Uterus (tissue), 3 donors: ENCODE measurements at regions not wholly inside any gene's neighbourhood (a gene's known extent, or its start where the extent isn't known, plus 50 kb on each side); places are given as distances from the start of the nearest gene placed in this dataset.
"Not testable (repeated sequence)": the region's sequence is repeated elsewhere in the genome, so short reads cannot be mapped to it uniquely, and the experiment has no call there.

Source experiments
- DNase-seq, 2 donors: peaks; one replicate each; pipeline ENCODE4 v3.0.0-alpha.2; 2019 to 2020
- H3K27ac ChIP-seq, 2 donors: fragments of 200-600 bp; sonication (generic); 1 replicate in 1 of 2; 2 replicates in 1 of 2; pipeline ENCODE4 v1.5.1; 2016 to 2018
- H3K27me3 ChIP-seq, 2 donors: fragments of 200-600 bp; sonication (generic); one replicate each; pipeline ENCODE4 v1.5.1; 2018 to 2019; ENCODE audit warnings: control low read depth in 1 of 2
- H3K36me3 ChIP-seq, 2 donors: fragments of 200-600 bp; sonication (generic); one replicate each; pipeline ENCODE4 v1.5.1; 2019; ENCODE audit warnings: control low read depth in 1 of 2
- H3K4me1 ChIP-seq, 2 donors: fragments of 200-600 bp; sonication (generic); one replicate each; pipeline ENCODE4 v1.5.1; 2018 to 2019; ENCODE audit warnings: control low read depth in 1 of 2
- H3K4me3 ChIP-seq, 2 donors: fragments of 200-600 bp; sonication (generic); 1 replicate in 1 of 2; 2 replicates in 1 of 2; pipeline ENCODE4 v1.5.1; 2018 to 2019; ENCODE audit warnings: mild to moderate bottlenecking in 1 of 2
- H3K9me3 ChIP-seq, 2 donors: fragments of 200-600 bp; sonication (generic); one replicate each; pipeline ENCODE4 v1.5.1; 2019; ENCODE audit warnings: control low read depth in 1 of 2
- POLR2A ChIP-seq, 2 donors: fragments of 450-650 bp; IDR thresholded peaks; one replicate each; pipeline ENCODE4 v1.6.1; 2016; ENCODE audit warnings: antibody characterized with exemption in 2 of 2, mild to moderate bottlenecking in 1 of 2, moderate library complexity in 1 of 2
- intact Hi-C: fragments of 100-400 bp; cut with DNase I; formaldehyde crosslinking; loops from one replicate; pipeline ENCODE4 v1.15.1; 2023; ENCODE audit warnings: low total_unique reads
- TF ChIP-seq, protein P1 (sequence below), 4 experiments: fragments of 200-600 bp in 2 of 4; fragments of 450-650 bp in 2 of 4; sonication (generic) in 2 of 4; IDR thresholded peaks; one replicate each; pipeline ENCODE4 v1.5.1; 2016 to 2019; ENCODE audit warnings: antibody characterized with exemption in 4 of 4, mild to moderate bottlenecking in 2 of 4, moderate library complexity in 1 of 4
- donor health status: DM: yes; HTN: yes; CAD: no.

DNA sequence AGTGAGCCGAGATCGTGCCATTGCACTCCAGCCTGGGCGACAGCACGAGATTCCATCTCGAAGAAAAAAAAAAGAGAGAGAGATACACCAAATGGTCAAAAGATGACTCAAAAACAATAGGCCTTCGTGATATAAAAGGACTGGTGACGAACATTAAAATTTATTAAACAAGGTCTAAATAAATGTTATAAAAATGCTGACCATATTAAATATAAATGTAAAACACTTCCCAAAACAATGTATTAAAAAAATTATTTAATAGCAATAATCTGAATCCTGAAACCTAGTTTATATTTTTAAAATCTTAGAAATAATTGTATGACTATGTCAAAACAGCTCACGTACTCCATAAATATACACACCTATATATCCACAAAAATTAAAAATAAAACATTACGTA lies 247.6 kb downstream of the SETD4 start:
- no peak overlapping the region for H3K27ac ChIP-seq
- H3K27me3 ChIP-seq: no peaks in the 10 kb centered on the region
- no peaks in the 10 kb centered on the region for H3K9me3 ChIP-seq
- TF ChIP-seq, protein P1, sequence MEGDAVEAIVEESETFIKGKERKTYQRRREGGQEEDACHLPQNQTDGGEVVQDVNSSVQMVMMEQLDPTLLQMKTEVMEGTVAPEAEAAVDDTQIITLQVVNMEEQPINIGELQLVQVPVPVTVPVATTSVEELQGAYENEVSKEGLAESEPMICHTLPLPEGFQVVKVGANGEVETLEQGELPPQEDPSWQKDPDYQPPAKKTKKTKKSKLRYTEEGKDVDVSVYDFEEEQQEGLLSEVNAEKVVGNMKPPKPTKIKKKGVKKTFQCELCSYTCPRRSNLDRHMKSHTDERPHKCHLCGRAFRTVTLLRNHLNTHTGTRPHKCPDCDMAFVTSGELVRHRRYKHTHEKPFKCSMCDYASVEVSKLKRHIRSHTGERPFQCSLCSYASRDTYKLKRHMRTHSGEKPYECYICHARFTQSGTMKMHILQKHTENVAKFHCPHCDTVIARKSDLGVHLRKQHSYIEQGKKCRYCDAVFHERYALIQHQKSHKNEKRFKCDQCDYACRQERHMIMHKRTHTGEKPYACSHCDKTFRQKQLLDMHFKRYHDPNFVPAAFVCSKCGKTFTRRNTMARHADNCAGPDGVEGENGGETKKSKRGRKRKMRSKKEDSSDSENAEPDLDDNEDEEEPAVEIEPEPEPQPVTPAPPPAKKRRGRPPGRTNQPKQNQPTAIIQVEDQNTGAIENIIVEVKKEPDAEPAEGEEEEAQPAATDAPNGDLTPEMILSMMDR (IDR thresholded peaks at IDR 0.05): no peak
- TF ChIP-seq POLR2A (IDR thresholded peaks at IDR 0.05): no peak
- H3K36me3 ChIP-seq: no peaks in the 10 kb centered on the region
- no peak for DNase-seq
- no peaks in the 10 kb centered on the region for H3K4me1 ChIP-seq
- intact Hi-C loops: no loop called here
- no peak overlapping the region for H3K4me3 ChIP-seq

DNA sequence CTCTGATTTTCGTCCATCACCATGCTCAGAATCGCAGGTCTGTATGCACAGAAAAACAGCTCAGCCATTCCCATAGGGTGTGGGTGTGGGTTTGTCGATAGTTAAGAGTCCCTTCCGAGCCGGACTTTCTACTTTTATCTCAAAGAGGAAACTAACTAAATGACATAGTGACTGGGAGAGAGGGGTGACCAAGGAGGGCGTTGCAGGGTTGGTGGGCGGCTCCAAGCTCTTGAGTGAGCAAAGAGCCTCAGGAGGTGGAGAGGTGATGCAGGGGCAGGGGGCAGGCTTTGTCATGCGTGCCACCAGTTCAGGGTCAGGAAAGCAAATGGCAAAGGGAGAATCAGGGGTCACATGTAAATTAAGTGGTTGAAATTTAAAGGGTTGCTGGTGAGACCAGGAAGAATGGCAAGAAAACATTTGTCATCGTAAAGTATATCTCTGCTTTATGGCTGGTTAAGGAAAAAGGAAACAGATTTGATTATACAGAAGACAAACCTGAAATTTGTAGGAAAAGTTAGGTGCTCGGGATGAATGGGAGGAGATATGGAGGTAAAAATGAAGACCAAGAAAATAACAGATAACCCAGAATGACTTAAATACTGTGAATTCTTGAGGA lies 249.0 kb downstream of the SETD4 start:
- H3K27ac ChIP-seq: no peak overlapping the region
- no peaks in the 10 kb centered on the region for H3K9me3 ChIP-seq
- H3K4me1 ChIP-seq: no peaks in the 10 kb centered on the region
- intact Hi-C loops: no loop called here
- no peak for DNase-seq
- H3K27me3 ChIP-seq: no peaks in the 10 kb centered on the region
- TF ChIP-seq, protein P1 (IDR thresholded peaks at IDR 0.05): no peak
- TF ChIP-seq POLR2A (IDR thresholded peaks at IDR 0.05): no peak
- H3K4me3 ChIP-seq: no peak overlapping the region
- no peaks in the 10 kb centered on the region for H3K36me3 ChIP-seq

DNA sequence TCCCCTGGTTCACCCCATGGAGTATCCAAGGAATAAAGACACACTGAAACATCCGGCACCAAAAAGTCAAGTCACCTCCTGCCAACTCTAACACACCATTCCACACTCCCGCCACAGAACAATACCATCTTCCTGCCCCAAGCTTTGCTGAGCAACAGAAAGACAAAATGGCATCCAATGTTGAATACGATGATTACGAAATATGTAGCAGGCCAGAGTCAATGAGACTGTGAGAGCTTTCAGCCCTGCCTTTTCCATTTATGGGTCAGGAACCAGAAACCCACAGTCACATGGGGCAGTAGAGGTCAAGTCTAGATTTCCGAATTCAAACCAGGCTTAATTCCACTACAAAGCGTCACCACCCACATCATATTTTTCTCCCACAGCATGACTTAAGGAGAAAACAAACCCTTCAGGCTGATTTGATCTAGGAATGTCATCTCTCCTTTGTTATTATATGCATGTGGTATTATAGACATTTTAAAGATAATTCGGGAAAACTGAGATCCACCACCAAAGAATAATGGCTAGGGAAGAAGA lies 249.8 kb downstream of the SETD4 start:
- H3K4me3 ChIP-seq: no peak overlapping the region
- no peak for DNase-seq
- intact Hi-C loops: no loop called here
- no peak overlapping the region for H3K27ac ChIP-seq
- no peaks in the 10 kb centered on the region for H3K27me3 ChIP-seq
- no peak for TF ChIP-seq POLR2A (IDR thresholded peaks at IDR 0.05)
- TF ChIP-seq, protein P1 (IDR thresholded peaks at IDR 0.05): no peak
- H3K4me1 ChIP-seq: no peaks in the 10 kb centered on the region
- H3K9me3 ChIP-seq: no peaks in the 10 kb centered on the region
- no peaks in the 10 kb centered on the region for H3K36me3 ChIP-seq

DNA sequence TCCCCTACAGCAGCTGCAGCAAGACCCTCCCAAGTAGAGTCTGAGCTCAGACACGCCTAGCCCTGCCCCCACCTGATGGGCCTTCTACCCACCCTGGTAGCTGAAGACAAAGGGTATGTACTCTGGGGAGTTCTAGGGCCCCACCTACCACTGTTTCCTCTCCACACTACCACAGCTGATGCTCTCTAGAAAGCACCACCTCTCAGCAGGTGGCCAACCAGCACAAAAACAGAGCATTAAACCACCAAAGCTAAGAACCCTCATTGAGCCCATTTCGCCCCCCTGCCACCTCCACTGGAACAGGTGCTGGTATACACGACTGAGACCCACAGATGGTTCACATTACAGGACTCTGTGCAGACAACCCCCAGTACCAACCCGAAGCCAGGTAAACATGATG lies 258.9 kb downstream of the SETD4 start:
- DNase-seq: no peak
- no peaks in the 10 kb centered on the region for H3K27me3 ChIP-seq
- no peak overlapping the region for H3K4me3 ChIP-seq
- TF ChIP-seq POLR2A (IDR thresholded peaks at IDR 0.05): no peak
- TF ChIP-seq, protein P1 (IDR thresholded peaks at IDR 0.05): no peak
- intact Hi-C loops: no loop called here
- H3K36me3 ChIP-seq: no peaks in the 10 kb centered on the region
- no peaks in the 10 kb centered on the region for H3K4me1 ChIP-seq
- H3K27ac ChIP-seq: no peak overlapping the region
- H3K9me3 ChIP-seq: no peaks in the 10 kb centered on the region

DNA sequence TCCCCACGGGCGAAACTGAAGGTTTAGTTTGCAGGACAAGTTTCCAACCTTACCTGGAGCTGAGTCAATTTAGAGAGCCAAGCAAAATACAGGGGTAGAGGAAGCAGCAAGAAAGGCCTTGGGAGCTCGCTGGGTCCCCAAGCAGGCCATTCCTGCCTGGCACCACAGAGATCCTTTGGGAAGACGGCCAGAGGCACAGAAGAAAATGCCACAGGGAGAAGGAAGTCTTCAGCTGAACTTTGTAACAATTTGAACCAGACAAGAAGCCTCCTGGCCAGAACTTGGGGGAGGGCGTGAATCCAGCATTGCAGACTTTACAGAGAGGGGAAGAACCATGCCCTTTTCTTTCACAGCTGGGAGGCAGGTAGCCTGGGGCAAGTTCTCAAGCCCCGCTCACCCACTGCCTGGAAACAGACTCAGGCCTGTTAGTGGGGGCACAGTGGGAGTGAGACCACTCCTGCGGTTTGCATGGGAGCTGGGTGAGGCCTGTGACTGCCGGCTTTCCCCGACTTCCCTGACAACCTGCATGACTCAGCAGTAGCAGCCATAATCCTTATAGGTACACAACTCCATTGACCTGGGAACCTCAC lies 259.4 kb downstream of the SETD4 start:
- H3K4me1 ChIP-seq, H3K4me3 ChIP-seq, H3K9me3 ChIP-seq, intact Hi-C loops, H3K36me3 ChIP-seq, DNase-seq, H3K27me3 ChIP-seq, H3K27ac ChIP-seq: not testable (repeated sequence)
